ENCODE measurements at regions not wholly inside any gene's neighbourhood (a gene's known extent, or its start where the extent isn't known, plus 50 kb on each side); places are given as distances from the start of the nearest gene placed in this dataset.
A peak's percentile ranks its signal among the peaks of the same experiment; 100 is the strongest.
"Not testable (repeated sequence)": the region's sequence is repeated elsewhere in the genome, so short reads cannot be mapped to it uniquely, and the experiment has no call there.

GRCh38 chr2:133641497-133641896, 73.2 kb upstream of the NCKAP5 start:
- DNase-seq (ENCODE audit: low read depth): no peak
- H3K4me3 ChIP-seq (replicated peaks; ENCODE audit: low read depth, low read length): no peak overlapping the region
- TF ChIP-seq, protein P1, sequence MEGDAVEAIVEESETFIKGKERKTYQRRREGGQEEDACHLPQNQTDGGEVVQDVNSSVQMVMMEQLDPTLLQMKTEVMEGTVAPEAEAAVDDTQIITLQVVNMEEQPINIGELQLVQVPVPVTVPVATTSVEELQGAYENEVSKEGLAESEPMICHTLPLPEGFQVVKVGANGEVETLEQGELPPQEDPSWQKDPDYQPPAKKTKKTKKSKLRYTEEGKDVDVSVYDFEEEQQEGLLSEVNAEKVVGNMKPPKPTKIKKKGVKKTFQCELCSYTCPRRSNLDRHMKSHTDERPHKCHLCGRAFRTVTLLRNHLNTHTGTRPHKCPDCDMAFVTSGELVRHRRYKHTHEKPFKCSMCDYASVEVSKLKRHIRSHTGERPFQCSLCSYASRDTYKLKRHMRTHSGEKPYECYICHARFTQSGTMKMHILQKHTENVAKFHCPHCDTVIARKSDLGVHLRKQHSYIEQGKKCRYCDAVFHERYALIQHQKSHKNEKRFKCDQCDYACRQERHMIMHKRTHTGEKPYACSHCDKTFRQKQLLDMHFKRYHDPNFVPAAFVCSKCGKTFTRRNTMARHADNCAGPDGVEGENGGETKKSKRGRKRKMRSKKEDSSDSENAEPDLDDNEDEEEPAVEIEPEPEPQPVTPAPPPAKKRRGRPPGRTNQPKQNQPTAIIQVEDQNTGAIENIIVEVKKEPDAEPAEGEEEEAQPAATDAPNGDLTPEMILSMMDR (IDR thresholded peaks at IDR 0.05; ENCODE audit: low read length, missing control alignments): peak; percentile 3

GRCh38 chr2:133641942-133642725, 73.9 kb upstream of the NCKAP5 start:
- TF ChIP-seq, protein P1 (IDR thresholded peaks at IDR 0.05; ENCODE audit: low read length, missing control alignments): no peak
- no peak overlapping the region for H3K4me3 ChIP-seq (replicated peaks; ENCODE audit: low read depth, low read length)
- no peak for DNase-seq (ENCODE audit: low read depth)

- TF ChIP-seq, protein P1 (IDR thresholded peaks at IDR 0.05; ENCODE audit: low read length, missing control alignments): no peak
- DNase-seq (ENCODE audit: low read depth): peak; percentile 50
Measured at GRCh38 chr2:133642791-133643191, 74.5 kb upstream of the NCKAP5 start.

GRCh38 chr2:133643863-133644262, 75.6 kb upstream of the NCKAP5 start:
- no peak overlapping the region for H3K4me3 ChIP-seq (replicated peaks; ENCODE audit: low read depth, low read length)
- TF ChIP-seq, protein P1 (IDR thresholded peaks at IDR 0.05; ENCODE audit: low read length, missing control alignments): no peak
- no peak for DNase-seq (ENCODE audit: low read depth)

More at GRCh38 chr2:133642791-133643191, 74.5 kb upstream of the NCKAP5 start:
- no peak overlapping the region for H3K4me3 ChIP-seq (replicated peaks; ENCODE audit: low read depth, low read length)

- no peak overlapping the region for H3K4me3 ChIP-seq (replicated peaks; ENCODE audit: low read depth, low read length)
- TF ChIP-seq, protein P1 (IDR thresholded peaks at IDR 0.05; ENCODE audit: low read length, missing control alignments): no peak
- DNase-seq (ENCODE audit: low read depth): no peak
Measured at GRCh38 chr2:133644846-133645245, 76.6 kb upstream of the NCKAP5 start.

DNA sequence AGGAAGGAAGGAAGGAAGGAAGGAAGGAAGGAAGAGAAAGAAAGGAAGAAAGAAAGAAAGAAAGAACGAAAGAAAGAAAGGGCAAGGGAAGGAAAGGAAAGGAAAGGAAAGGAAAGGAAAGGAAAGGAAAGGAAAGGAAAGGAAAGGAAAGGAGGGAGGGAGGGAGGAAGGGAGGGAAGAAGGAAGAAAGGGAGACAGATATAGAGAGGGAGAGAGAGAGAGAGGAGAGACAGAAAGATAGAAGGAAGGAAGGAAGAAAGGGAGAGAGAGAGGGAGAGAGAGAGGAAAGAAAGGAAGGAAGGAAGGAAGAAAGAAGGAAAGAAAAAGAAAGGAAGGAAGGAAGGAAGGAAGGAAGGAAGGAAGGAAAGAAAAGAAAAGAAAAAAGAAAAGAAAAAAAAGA, 79.1 kb upstream of the NCKAP5 start:
- not testable (repeated sequence) for DNase-seq (ENCODE audit: low read depth); H3K4me3 ChIP-seq (replicated peaks; ENCODE audit: low read depth, low read length)

DNA sequence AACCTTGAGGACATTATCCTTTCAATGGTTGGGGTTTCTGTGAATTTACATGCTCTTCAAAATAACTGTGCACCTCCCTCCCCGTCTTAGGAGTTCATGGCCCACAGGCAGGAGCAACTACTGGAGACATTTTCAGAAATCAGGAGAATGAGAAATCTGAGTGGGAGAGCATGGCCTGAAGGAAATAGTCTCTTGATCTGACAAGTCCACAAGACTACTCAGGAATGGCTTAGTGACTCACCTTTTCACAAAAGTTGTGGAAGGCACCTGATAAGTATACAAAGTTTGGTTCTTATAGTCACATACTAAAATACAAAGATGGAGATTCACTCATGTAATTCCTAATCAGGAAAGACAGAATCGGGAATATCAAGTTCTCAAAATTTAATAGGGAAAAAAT, 83.6 kb upstream of the NCKAP5 start:
- DNase-seq (ENCODE audit: low read depth): no peak
- TF ChIP-seq, protein P1 (IDR thresholded peaks at IDR 0.05; ENCODE audit: low read length, missing control alignments): no peak
- no peak overlapping the region for H3K4me3 ChIP-seq (replicated peaks; ENCODE audit: low read depth, low read length)
